Spleen (tissue), 7 donors: ENCODE measurements at regions not wholly inside any gene's neighbourhood (a gene's known extent, or its start where the extent isn't known, plus 50 kb on each side); places are given as distances from the start of the nearest gene placed in this dataset.

Source experiments
- POLR2A ChIP-seq, 3 donors: fragments of 450-650 bp; IDR thresholded peaks; one replicate each; pipeline ENCODE4 v1.5.1; 2017; ENCODE audit warnings: antibody characterized with exemption in 3 of 3, mild to moderate bottlenecking in 1 of 3
- POLR2AphosphoS5 ChIP-seq, 3 donors: sonication (generic); formaldehyde crosslinking; IDR thresholded peaks; one replicate each; pipeline ENCODE4 v1.5.1; 2017; ENCODE audit warnings: antibody characterized with exemption in 3 of 3
- TF ChIP-seq, protein P1 (sequence below), 11 experiments: fragments of 200-600 bp in 7 of 11; fragments of 450-650 bp in 4 of 11; sonication (generic) in 4 of 11; IDR thresholded peaks in 8 of 11; conservative IDR thresholded peaks in 3 of 11; 1 replicate in 7 of 11; 2 replicates in 4 of 11; pipeline versions ENCODE4 v1.4.0 to v1.8.0; 2016 to 2021; ENCODE audit warnings: antibody characterized with exemption in 11 of 11, inconsistent platforms in 4 of 11, mild to moderate bottlenecking in 1 of 11
- donor health status: DM: no; HTN: no; CAD: no; lungs with moderate emphysema.
- donor health status: DM: no; HTN: no; CAD: no.
- donor health status: DM: no; HTN: no; CAD: no.

DNA sequence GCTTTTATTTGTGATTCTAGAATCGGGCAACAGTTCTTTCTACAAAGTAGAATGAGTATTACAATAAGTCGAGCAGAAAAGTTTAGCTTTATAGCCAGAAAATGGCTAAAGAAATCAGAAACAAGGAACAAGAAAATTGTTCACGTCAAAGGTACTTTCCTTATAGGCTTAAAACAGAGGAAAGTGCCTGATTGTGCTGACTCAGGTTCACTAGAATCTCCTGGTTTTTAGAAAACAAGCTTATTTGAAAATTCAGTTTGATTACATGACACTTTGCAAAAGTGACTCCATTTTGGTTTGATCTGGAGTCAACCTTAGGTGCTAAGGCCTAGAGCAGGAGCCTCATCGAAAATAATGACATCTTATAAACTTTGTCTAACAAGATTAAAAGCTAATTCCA is 564.7 kb upstream of the FLRT2 start:
- TF ChIP-seq, protein P1, sequence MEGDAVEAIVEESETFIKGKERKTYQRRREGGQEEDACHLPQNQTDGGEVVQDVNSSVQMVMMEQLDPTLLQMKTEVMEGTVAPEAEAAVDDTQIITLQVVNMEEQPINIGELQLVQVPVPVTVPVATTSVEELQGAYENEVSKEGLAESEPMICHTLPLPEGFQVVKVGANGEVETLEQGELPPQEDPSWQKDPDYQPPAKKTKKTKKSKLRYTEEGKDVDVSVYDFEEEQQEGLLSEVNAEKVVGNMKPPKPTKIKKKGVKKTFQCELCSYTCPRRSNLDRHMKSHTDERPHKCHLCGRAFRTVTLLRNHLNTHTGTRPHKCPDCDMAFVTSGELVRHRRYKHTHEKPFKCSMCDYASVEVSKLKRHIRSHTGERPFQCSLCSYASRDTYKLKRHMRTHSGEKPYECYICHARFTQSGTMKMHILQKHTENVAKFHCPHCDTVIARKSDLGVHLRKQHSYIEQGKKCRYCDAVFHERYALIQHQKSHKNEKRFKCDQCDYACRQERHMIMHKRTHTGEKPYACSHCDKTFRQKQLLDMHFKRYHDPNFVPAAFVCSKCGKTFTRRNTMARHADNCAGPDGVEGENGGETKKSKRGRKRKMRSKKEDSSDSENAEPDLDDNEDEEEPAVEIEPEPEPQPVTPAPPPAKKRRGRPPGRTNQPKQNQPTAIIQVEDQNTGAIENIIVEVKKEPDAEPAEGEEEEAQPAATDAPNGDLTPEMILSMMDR (IDR thresholded peaks at IDR 0.05 in 8 of 11, conservative IDR thresholded peaks at IDR 0.05 in 3 of 11): no peak
- TF ChIP-seq POLR2AphosphoS5 (IDR thresholded peaks at IDR 0.05): no peak
- no peak for TF ChIP-seq POLR2A (IDR thresholded peaks at IDR 0.05)
